PFSK-1 (cell line): ENCODE measurements at regions not wholly inside any gene's neighbourhood (a gene's known extent, or its start where the extent isn't known, plus 50 kb on each side); places are given as distances from the start of the nearest gene placed in this dataset.

Source experiments
- FOXP2 ChIP-seq: optimal IDR thresholded peaks from 2 replicates; pipeline ENCODE3; 2011; ENCODE audit warnings: borderline replicate concordance, control low read depth, inconsistent platforms; ENCODE audit not compliant: insufficient read depth; ENCODE audit errors: extremely low read length, extremely low read depth
- POLR2AphosphoS5 ChIP-seq: IDR thresholded peaks from 2 replicates; pipeline ENCODE4 v1.6.1; 2012; ENCODE audit warnings: low read depth, mild to moderate bottlenecking, control low read depth, low read length, moderate library complexity
- REST ChIP-seq, 2 experiments: IDR thresholded peaks; 2 replicates each; pipeline versions ENCODE4 v1.6.1 to v1.8.0; 2011 to 2012; ENCODE audit warnings: low read depth in 2 of 2, low read length in 2 of 2, control low read depth in 1 of 2, inconsistent platforms in 1 of 2, mild to moderate bottlenecking in 1 of 2, moderate library complexity in 1 of 2; ENCODE audit not compliant: insufficient read depth in 1 of 2
- SIN3A ChIP-seq: IDR thresholded peaks from 2 replicates; pipeline ENCODE4 v1.6.1; 2012; ENCODE audit warnings: mild to moderate bottlenecking, low read length, moderate library complexity, borderline replicate concordance; ENCODE audit not compliant: insufficient read depth
- TAF1 ChIP-seq: IDR thresholded peaks from 2 replicates; pipeline ENCODE4 v1.6.1; 2012; ENCODE audit warnings: low read length, control low read depth, borderline replicate concordance; ENCODE audit not compliant: insufficient read depth

DNA sequence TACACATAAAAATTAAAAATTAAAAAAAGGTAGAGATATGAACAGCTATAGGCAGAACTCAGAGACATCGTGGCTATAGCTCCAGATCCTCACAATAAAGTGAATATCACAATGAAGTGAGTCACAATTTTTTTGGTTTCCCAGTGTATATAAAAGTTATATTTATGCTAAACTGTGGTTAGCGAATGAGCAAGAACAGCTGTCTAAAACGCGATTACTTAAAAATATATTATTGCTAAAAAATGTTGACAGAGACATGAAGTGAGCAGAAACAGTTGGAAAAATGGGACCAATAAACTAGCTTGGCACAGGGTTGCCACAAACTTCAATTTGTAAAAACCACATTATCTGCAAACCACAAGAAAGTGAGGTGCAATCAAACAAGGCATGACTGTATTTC is 551.7 kb upstream of the NETO1 start:
- TF ChIP-seq REST (IDR thresholded peaks at IDR 0.05; ENCODE audit: insufficient read depth in 1 of 2, low read depth in 2 of 2, low read length in 2 of 2): no peak
- TF ChIP-seq FOXP2: no peak
- TF ChIP-seq SIN3A: no peak
- no peak for TF ChIP-seq TAF1
- TF ChIP-seq POLR2AphosphoS5: no peak

DNA sequence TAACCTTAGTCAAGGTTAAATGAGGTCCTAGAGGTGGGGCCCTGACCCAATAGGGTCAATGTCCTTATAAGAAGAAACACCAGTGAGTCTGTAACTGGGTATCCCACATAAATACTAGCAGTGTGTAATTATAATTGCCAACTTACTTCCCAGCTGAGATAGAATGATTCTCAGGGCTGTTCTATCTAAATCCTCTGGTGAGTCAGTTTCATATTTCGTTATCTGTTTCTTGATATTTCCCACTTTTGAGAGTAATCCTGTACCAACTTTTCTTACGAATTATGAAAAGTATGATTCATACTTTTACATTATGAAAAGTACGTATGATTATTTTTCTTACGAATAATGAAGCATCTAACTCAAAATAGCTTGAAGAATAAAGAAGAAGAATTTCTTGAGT is 546.8 kb upstream of the NETO1 start:
- no peak for TF ChIP-seq FOXP2
- no peak for TF ChIP-seq POLR2AphosphoS5
- TF ChIP-seq SIN3A: no peak
- TF ChIP-seq REST (IDR thresholded peaks at IDR 0.05; ENCODE audit: insufficient read depth in 1 of 2, low read depth in 2 of 2, low read length in 2 of 2): no peak
- TF ChIP-seq TAF1: no peak

GRCh38 chr18:73414069-73414468 is 546.3 kb upstream of the NETO1 start:
- TF ChIP-seq REST (IDR thresholded peaks at IDR 0.05; ENCODE audit: insufficient read depth in 1 of 2, low read depth in 2 of 2, low read length in 2 of 2) (no peak), SIN3A (no peak), TAF1 (no peak), POLR2AphosphoS5 (no peak), FOXP2 (no peak)

- TF ChIP-seq FOXP2 (no peak), POLR2AphosphoS5 (no peak), TAF1 (no peak), REST (IDR thresholded peaks at IDR 0.05; ENCODE audit: insufficient read depth in 1 of 2, low read depth in 2 of 2, low read length in 2 of 2) (no peak), SIN3A (no peak)
Observed at GRCh38 chr18:73409242-73409641, 541.5 kb upstream of the NETO1 start.

DNA sequence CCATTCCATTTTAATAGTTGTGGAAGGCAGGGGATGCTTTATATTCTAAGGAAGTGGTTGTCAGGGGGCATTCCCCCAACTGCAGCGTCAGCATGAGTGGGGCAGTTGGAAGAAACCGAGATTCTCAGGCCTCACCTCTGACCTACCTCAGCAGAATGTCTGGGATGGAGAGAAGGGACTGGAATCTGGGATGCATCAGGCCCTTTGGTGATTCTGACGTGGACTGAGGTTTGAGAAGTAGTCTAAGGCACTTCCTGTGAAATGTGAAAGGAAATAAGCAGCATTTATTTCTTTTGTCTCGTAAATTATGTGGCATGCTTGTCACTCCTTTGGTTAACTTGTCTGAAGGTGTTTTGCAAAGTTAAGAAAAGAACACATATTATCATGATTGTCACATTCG is 540.7 kb upstream of the NETO1 start:
- TF ChIP-seq POLR2AphosphoS5: no peak
- TF ChIP-seq SIN3A: no peak
- TF ChIP-seq TAF1: no peak
- no peak for TF ChIP-seq FOXP2
- no peak for TF ChIP-seq REST (IDR thresholded peaks at IDR 0.05; ENCODE audit: insufficient read depth in 1 of 2, low read depth in 2 of 2, low read length in 2 of 2)
